Duodenal mucosa (tissue), 2 donors: ENCODE measurements at regions not wholly inside any gene's neighbourhood (a gene's known extent, or its start where the extent isn't known, plus 50 kb on each side); places are given as distances from the start of the nearest gene placed in this dataset.

Experiments used
- H3K27ac ChIP-seq: one replicate; pipeline ENCODE4 v1.7.0; 2013; ENCODE audit warnings: low read depth, low read length
- H3K27me3 ChIP-seq, 2 donors: one replicate each; pipeline ENCODE4 v1.7.0; 2013; ENCODE audit warnings: low read length in 2 of 2, control low read depth in 1 of 2; ENCODE audit not compliant: insufficient read depth in 2 of 2, control insufficient read depth in 1 of 2
- H3K36me3 ChIP-seq, 2 donors: one replicate each; pipeline ENCODE4 v1.7.0; 2013; ENCODE audit warnings: low read length in 2 of 2, control low read depth in 1 of 2; ENCODE audit not compliant: insufficient read depth in 2 of 2, control insufficient read depth in 1 of 2
- H3K4me1 ChIP-seq, 2 donors: one replicate each; pipeline ENCODE4 v1.7.0; 2013; ENCODE audit warnings: low read length in 2 of 2, control low read depth in 1 of 2; ENCODE audit not compliant: insufficient read depth in 2 of 2, control insufficient read depth in 1 of 2
- H3K4me3 ChIP-seq, 2 donors: one replicate each; pipeline ENCODE4 v1.7.0; 2013; ENCODE audit warnings: low read length in 2 of 2, low read depth in 1 of 2
- H3K9ac ChIP-seq, 2 donors: one replicate each; pipeline ENCODE4 v1.7.0; 2013; ENCODE audit warnings: low read length in 2 of 2, low read depth in 1 of 2
- H3K9me3 ChIP-seq, 2 donors: one replicate each; pipeline ENCODE4 v1.7.0; 2013; ENCODE audit warnings: low read length in 2 of 2, control low read depth in 1 of 2; ENCODE audit not compliant: control insufficient read depth in 1 of 2

DNA sequence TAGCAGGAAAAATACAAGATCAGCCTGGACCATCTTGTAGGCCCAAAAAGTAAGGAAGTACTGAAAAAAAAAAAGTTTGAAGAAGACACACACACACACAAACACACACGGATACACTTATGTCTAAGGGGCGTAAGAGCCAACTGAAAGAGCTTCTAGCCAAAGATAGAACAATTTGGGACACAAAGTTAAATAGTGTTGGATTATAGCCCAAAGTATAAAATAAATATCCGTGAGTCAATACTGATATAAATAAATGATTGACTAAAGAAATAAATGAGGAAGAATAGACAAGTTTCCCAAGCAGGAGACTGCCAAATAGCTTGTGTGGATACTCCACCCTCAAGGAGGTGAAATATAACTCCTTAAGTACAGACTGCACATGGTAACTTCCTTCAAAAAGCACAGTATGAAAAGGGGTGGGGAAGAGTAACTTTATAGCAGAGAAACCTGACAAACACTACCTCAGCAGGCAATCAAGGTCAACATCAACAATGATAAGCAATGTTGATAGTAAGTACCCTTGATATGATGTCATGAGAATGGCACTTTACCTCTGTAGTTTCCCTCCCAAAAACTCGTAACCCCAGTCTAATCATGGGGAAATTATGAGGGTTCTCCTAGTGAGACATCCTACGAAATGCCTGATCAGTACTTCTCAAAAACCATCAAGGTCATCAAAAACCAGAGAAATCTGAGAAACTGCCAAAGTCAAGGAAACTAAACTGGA is 187.3 kb upstream of the ATP11B start:
- Histone ChIP-seq H3K9ac (no peak overlapping the region), H3K4me1 (peaks cover 8 to 27% of the 10 kb centered on the region in 2 donors), H3K4me3 (no peak overlapping the region), H3K27me3 (no peaks in the 10 kb centered on the region), H3K27ac (no peak overlapping the region), H3K9me3 (no peaks in the 10 kb centered on the region), H3K36me3 (no peaks in the 10 kb centered on the region)

DNA sequence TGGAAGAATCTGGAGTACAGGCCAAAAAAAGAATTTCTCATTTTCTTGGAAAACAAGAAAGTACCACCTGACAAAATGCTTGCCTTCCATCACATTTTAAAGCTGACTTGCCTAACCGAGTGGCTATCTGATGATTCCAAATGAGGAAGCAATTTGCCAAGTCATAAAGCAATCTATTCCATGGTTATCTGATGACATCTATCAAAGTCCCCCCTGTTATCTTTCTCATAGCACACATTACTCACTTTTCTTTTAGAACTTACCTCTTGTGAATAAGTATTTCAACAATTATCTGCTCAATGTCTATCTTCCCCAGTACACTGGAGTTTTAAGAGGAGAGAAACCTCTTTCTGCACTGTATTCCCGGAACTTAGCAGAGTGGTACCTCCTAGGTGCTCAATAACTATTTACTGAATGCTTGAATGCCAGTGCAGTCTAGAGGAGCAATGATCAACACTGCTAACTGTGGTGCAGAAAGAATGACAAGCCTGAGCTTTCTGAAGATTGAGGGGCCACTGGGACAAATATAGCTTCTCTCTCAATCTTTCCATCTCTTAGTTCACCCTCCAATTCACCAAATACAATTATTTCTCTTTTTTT is 186.3 kb upstream of the ATP11B start:
- H3K9me3 ChIP-seq = no peaks in the 10 kb centered on the region
- H3K4me1 ChIP-seq = peaks cover 8 to 27% of the 10 kb centered on the region in 2 donors
- no peaks in the 10 kb centered on the region for H3K36me3 ChIP-seq
- H3K4me3 ChIP-seq = no peak overlapping the region
- H3K27ac ChIP-seq = no peak overlapping the region
- H3K27me3 ChIP-seq = no peaks in the 10 kb centered on the region
- H3K9ac ChIP-seq = no peak overlapping the region

DNA sequence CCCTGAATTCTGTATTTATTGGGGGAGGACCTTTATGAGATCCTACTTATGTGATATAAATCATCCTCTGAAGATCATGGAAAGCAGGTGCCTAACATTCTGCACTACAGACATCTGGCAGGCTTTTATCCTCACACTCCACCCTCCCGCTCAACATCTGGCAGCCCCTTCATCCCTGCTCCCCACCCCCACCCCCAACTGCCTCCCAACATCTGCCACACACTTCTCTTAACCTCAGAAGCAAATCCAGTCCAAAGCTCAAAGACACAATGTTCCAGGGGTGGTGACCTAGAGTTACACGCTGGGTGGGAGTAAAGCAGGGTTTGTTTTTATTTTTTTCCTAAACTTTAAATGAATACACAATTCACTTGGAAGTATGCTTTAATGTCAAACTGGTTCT is 184.5 kb upstream of the ATP11B start:
- no peak overlapping the region for H3K4me3 ChIP-seq
- H3K4me1 ChIP-seq = peaks cover 8 to 27% of the 10 kb centered on the region in 2 donors
- H3K27ac ChIP-seq = no peak overlapping the region
- no peaks in the 10 kb centered on the region for H3K9me3 ChIP-seq
- H3K36me3 ChIP-seq = no peaks in the 10 kb centered on the region
- H3K27me3 ChIP-seq = no peaks in the 10 kb centered on the region
- H3K9ac ChIP-seq = no peak overlapping the region

DNA sequence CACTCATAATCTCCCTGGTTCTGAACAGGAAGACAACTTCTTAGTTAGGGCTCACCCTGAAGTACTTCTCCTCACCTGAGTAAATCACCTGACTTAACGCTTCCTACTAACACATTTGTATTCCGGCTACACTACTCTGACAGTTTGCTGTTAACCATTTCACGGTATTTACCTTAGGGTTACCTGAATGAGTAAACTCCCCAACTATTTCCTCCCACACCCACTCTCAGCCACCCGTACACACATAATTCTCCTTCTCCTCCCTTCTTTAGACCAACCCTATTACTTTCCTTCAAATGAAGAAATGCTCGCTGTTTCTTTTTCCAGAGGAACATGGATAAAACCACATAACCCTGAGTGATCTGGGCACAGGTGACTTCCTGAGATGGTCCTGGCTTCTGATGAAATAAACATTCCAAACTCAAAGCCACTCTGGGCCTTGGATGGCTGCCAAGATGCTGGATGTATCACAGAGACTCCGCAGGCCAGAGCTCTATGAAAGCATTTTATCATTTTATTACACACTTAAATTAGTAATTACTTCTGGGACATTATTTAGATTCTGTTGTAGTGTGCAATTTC is 183.6 kb upstream of the ATP11B start:
- H3K4me3 ChIP-seq = no peak overlapping the region
- H3K9me3 ChIP-seq = no peaks in the 10 kb centered on the region
- no peaks in the 10 kb centered on the region for H3K36me3 ChIP-seq
- H3K27ac ChIP-seq = no peak overlapping the region
- H3K4me1 ChIP-seq = peaks cover 8 to 27% of the 10 kb centered on the region in 2 donors
- H3K27me3 ChIP-seq = peaks cover 0 to 2% of the 10 kb centered on the region in 2 donors
- no peak overlapping the region for H3K9ac ChIP-seq

DNA sequence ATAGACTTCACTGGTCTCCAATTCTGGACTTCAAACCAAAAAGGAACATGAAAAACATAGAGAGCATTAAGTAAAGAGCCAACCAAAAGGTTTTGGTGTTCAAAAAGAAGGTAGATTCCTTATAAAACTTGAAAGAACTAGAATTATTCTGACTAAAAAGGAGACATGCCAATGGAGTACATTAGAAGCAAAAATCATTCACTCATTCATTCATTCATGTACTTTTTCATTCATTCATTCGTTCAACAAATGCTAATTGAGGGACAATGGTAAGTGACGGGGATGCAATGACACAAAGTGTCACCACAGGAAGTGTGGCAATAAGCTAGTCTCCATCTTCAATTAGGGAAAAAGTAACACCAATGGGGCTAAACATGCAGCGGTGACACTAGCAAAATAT is 181.0 kb upstream of the ATP11B start:
- Histone ChIP-seq H3K9me3 (no peaks in the 10 kb centered on the region), H3K27ac (no peak overlapping the region), H3K4me1 (peaks cover 0 to 11% of the 10 kb centered on the region in 2 donors), H3K4me3 (no peak overlapping the region), H3K27me3 (peaks cover 0 to 9% of the 10 kb centered on the region in 2 donors), H3K9ac (no peak overlapping the region), H3K36me3 (no peaks in the 10 kb centered on the region)

DNA sequence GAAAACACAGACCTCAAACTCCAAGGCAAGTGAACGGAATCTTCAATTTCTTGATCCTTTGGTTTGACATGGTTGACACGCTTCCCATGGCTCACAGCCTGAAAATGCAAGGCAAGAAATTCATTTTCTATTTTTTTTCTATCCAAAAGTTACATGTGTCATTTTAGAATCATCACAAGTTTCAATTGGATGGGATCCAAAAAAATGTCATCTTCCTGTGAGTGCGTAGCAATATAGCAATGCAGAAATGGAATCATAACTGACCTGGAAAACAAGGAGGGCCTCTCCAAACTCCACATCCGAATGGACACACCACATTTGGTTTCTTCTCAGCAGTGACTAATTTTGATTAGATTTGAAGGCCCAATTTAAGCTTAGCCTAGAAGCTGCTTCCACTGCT is 175.8 kb upstream of the ATP11B start:
- H3K9me3 ChIP-seq = no peaks in the 10 kb centered on the region
- H3K4me1 ChIP-seq = no peaks in the 10 kb centered on the region
- no peaks in the 10 kb centered on the region for H3K36me3 ChIP-seq
- no peak overlapping the region for H3K27ac ChIP-seq
- H3K27me3 ChIP-seq = peaks cover 3 to 9% of the 10 kb centered on the region in 2 donors
- H3K9ac ChIP-seq = no peak overlapping the region
- no peak overlapping the region for H3K4me3 ChIP-seq

DNA sequence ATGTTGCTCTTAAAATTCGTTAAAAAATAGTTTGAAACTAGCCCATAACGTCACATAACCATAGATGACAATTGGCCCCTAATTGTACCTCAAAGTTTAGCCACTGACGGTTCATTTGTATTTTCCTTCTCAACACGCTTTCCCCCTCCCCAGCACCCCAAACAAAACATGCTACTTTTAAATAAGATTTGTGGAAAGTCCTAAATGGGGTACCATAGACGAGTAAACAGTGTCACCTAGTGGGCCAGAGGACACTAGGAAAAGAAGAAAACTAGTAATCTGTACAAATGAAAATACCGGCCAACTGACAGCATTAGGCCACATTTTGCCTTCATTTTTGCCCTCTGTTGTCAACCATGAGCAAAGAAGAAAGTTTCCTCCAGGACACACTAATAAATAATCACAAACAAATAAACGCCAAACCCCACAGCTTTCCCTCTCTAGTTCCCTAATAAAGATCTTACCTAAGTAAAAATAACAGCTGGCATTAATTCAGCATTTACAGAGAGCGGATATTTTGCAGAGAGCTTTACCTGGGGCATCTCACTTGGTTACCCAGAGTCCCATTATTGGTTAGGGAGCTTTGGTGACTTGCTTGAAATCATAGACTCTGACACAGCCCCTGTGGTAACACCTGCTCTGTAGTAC is 175.1 kb upstream of the ATP11B start:
- H3K9me3 ChIP-seq = no peaks in the 10 kb centered on the region
- H3K9ac ChIP-seq = no peak overlapping the region
- H3K27me3 ChIP-seq = peaks cover 3 to 9% of the 10 kb centered on the region in 2 donors
- no peak overlapping the region for H3K4me3 ChIP-seq
- no peak overlapping the region for H3K27ac ChIP-seq
- no peaks in the 10 kb centered on the region for H3K36me3 ChIP-seq
- no peaks in the 10 kb centered on the region for H3K4me1 ChIP-seq

DNA sequence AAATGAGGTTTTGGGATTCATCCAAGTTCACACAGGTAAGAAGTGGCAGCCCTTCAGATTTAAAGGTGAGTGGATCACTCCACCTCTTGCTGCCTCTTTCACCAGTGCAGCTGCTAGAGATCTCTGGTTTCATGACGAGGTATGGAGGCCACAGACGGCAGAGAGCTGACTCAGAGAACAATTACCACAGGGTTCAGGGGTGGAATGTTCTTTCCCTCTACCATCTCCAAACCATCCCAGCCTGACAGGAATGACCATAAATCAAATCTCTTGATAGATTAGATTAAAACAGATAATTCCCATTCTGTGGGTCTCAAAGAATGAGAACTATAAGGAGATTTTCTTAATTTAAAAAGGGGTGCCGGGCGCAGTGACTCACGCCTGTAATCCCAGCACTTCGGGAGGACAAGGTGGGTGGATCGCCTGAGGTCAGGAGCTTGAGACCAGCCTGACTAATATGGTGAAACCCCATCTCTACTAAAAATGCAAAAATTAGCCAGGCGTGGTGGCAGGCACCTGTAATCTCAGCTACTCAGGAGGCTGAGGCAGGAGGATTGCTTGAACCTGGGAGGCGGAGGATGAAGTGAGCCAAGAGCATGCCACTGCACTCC is 174.2 kb upstream of the ATP11B start:
- no peaks in the 10 kb centered on the region for H3K4me1 ChIP-seq
- no peak overlapping the region for H3K4me3 ChIP-seq
- H3K36me3 ChIP-seq = no peaks in the 10 kb centered on the region
- no peak overlapping the region for H3K27ac ChIP-seq
- H3K9me3 ChIP-seq = no peaks in the 10 kb centered on the region
- H3K27me3 ChIP-seq = peaks cover 3 to 7% of the 10 kb centered on the region in 2 donors
- no peak overlapping the region for H3K9ac ChIP-seq

DNA sequence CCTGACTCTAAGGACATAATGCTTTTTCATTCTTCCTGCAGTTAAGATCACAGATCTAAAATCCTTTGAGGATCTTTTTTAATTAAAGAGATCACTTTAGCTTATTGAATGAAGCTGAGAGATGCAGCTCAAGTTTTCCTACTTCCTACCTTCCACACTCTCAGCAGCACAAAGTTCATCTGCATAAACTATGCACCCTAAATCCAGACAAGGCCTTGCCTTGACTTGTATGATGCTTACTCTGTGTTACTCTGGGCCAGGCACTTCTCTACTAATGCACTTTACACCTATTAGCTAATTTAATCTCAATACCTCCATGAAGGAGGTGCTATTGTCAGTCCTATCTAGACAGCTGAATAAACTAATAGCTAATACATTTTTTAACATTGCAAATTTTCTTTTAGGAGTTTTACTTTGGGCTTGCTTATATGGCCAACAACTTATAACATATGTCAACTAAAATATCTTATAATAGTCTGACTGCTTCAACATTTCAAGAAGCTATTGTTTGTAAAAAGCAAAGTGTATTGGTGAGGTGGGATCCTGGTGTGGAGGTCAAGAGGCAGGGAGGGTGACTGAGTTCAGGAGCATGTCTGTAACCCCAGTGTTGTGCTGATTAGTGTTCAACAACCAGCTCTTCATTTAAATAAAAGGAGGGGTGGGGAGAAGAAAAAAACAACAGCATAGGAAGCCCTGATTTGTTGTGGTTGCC is 172.4 kb upstream of the ATP11B start:
- H3K9ac ChIP-seq = no peak overlapping the region
- H3K27ac ChIP-seq = no peak overlapping the region
- no peaks in the 10 kb centered on the region for H3K9me3 ChIP-seq
- H3K4me3 ChIP-seq = no peak overlapping the region
- H3K27me3 ChIP-seq = peaks cover 3 to 7% of the 10 kb centered on the region in 2 donors
- no peaks in the 10 kb centered on the region for H3K4me1 ChIP-seq
- no peaks in the 10 kb centered on the region for H3K36me3 ChIP-seq
